Lower lobe of right lung (tissue), 2 donors: ENCODE measurements at regions not wholly inside any gene's neighbourhood (a gene's known extent, or its start where the extent isn't known, plus 50 kb on each side); places are given as distances from the start of the nearest gene placed in this dataset.

ENCODE experiments used
- ATAC-seq, 2 donors: fragments of 200-7000 bp; cut with Tn5 transposase; one replicate each; pipeline ENCODE4 v1.9.1; 2020 to 2022; ENCODE audit warnings: mild to moderate bottlenecking in 2 of 2, moderate library complexity in 2 of 2
- DNase-seq: peaks from one replicate; pipeline ENCODE4 v3.0.0-alpha.2; 2020
- H3K27ac ChIP-seq: fragments of 200-600 bp; one replicate; pipeline ENCODE4 v1.8.0; 2022
- H3K27me3 ChIP-seq: fragments of 200-600 bp; one replicate; pipeline ENCODE4 v1.8.0; 2022; ENCODE audit warnings: low read depth
- H3K36me3 ChIP-seq: fragments of 200-600 bp; one replicate; pipeline ENCODE4 v1.8.0; 2022; ENCODE audit warnings: mild to moderate bottlenecking
- H3K4me1 ChIP-seq: fragments of 200-600 bp; one replicate; pipeline ENCODE4 v1.8.0; 2022
- H3K4me3 ChIP-seq: fragments of 200-600 bp; one replicate; pipeline ENCODE4 v1.8.0; 2022; ENCODE audit warnings: mild to moderate bottlenecking
- H3K9me3 ChIP-seq: fragments of 200-600 bp; one replicate; pipeline ENCODE4 v1.8.0; 2022
- CTCF ChIP-seq: fragments of 200-600 bp; IDR thresholded peaks from one replicate; pipeline ENCODE4 v1.8.0; 2022; ENCODE audit warnings: antibody characterized with exemption, mild to moderate bottlenecking
- intact Hi-C: fragments of 100-400 bp; cut with DNase I; formaldehyde crosslinking; loops from one replicate; pipeline ENCODE4 v1.11.0; 2022
- donor health status: DM: no; HTN: yes; CAD: no; lungs with severe emphysema.

DNA sequence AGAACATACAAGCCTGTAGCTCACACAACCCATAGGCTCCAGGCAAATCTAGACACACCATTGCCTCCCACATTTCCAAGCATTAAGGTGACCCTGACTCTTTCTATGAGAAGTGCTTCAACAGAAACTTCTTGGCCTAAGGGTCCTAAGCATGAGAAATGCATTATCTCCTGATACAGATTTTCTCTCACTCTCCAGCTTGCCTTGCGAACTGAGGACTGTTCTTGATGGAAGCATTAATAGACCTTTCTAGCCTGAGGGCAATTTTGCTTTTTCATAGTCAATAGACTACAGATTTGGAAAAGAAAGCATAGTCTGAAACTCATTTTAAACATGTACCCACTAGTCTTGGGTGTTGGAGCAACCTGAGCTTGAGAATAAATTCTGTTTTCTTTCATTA, 1801.3 kb upstream of the PCDH7 start:
- no peak overlapping the region for H3K27ac ChIP-seq
- no peaks in the 10 kb centered on the region for H3K4me1 ChIP-seq

GRCh38 chr4:28921886-28922285, 1798.3 kb upstream of the PCDH7 start:
- no peaks in the 10 kb centered on the region for H3K4me1 ChIP-seq
- no peak for TF ChIP-seq CTCF
- H3K4me3 ChIP-seq: no peak overlapping the region
- no peaks in the 10 kb centered on the region for H3K27me3 ChIP-seq
- H3K36me3 ChIP-seq: no peaks in the 10 kb centered on the region
- intact Hi-C loops: no loop called here
- ATAC-seq (no peak), DNase-seq (no peak)
- H3K27ac ChIP-seq: no peak overlapping the region
- no peaks in the 10 kb centered on the region for H3K9me3 ChIP-seq

More for the DNA sequence above, 1801.3 kb upstream of the PCDH7 start:
- ATAC-seq (no peak), DNase-seq (no peak)
- TF ChIP-seq CTCF: no peak
- no peaks in the 10 kb centered on the region for H3K36me3 ChIP-seq
- intact Hi-C loops: no loop called here
- no peaks in the 10 kb centered on the region for H3K27me3 ChIP-seq
- no peak overlapping the region for H3K4me3 ChIP-seq
- no peaks in the 10 kb centered on the region for H3K9me3 ChIP-seq

DNA sequence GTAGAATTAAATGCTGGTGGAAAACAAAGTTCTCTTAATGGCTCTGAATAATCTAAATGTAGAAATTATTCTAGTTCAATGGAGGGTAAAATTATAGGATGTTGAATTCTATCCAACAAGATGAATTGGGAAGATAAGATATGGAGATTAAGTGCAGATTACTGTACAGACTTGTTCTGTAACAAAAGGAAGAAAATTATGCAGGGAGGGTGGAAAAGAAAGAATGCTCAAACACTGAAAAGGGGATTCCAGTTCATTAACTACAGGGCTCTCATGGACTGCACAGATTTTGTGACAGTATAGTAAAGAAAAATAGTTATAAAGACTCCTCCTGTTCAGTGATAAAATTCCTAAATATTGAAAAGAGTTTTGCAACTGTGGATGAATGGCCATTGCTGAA, 1794.0 kb upstream of the PCDH7 start:
- no peak for TF ChIP-seq CTCF
- ATAC-seq (no peak), DNase-seq (no peak)
- Histone ChIP-seq H3K9me3 (no peaks in the 10 kb centered on the region), H3K4me1 (no peaks in the 10 kb centered on the region), H3K27me3 (no peaks in the 10 kb centered on the region), H3K4me3 (no peak overlapping the region), H3K27ac (no peak overlapping the region), H3K36me3 (no peaks in the 10 kb centered on the region)
- intact Hi-C loops: no loop called here

- Histone ChIP-seq H3K27me3 (no peaks in the 10 kb centered on the region), H3K4me1 (no peaks in the 10 kb centered on the region), H3K4me3 (no peak overlapping the region), H3K9me3 (no peaks in the 10 kb centered on the region), H3K27ac (no peak overlapping the region), H3K36me3 (no peaks in the 10 kb centered on the region)
- intact Hi-C loops: no loop called here
- no peak for TF ChIP-seq CTCF
- no peak for ATAC-seq
- no peak for DNase-seq
Observed at GRCh38 chr4:28942631-28943030, 1777.5 kb upstream of the PCDH7 start.

DNA sequence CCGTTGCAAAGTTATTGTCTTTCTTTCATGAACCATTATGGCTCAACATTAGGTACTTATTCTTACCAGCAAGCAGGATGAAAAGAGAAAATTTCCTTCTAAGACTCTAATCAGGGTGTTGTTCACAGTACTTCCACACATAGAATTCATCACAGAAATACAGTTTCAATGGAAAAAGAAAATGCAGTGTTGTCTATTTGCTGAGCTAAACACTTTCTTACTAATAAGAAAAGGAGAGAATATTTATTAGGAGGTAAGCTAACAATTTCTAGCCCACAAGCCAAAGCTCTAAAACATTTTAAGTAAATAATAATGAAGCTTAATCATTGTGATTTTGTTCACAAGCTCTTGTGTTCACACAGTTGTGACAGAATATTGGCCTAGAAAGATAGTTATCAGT, 1772.8 kb upstream of the PCDH7 start:
- Histone ChIP-seq H3K4me3 (no peak overlapping the region), H3K36me3 (no peaks in the 10 kb centered on the region), H3K27ac (no peak overlapping the region), H3K9me3 (no peaks in the 10 kb centered on the region), H3K4me1 (no peaks in the 10 kb centered on the region), H3K27me3 (no peaks in the 10 kb centered on the region)
- DNase-seq: no peak
- intact Hi-C loops: no loop called here
- no peak for TF ChIP-seq CTCF
- no peak for ATAC-seq

DNA sequence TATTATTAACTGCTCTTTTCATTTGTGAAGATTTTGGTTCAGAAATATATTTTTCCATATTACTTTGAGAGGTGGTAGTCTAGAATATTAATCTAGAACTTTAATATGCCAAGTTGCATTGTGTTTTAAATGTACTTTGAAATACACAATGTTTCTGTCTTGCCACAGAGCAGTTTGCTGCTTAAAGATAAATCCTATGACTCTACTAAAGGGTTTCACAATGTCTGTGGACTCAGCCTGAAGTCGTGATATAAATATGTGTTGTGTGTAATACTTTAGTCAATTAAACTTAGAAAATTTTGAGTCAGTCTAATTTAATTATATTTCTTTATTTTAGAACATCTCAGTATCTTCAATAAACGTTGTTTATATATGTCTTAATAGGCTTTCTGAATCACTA, 1771.7 kb upstream of the PCDH7 start:
- no peak overlapping the region for H3K27ac ChIP-seq
- no peak for TF ChIP-seq CTCF
- DNase-seq (no peak), ATAC-seq (no peak)
- no peaks in the 10 kb centered on the region for H3K27me3 ChIP-seq
- H3K4me3 ChIP-seq: no peak overlapping the region
- intact Hi-C loops: no loop called here
- no peaks in the 10 kb centered on the region for H3K9me3 ChIP-seq
- no peaks in the 10 kb centered on the region for H3K36me3 ChIP-seq
- H3K4me1 ChIP-seq: no peaks in the 10 kb centered on the region
